Type B pancreatic cell (in vitro differentiated cells): ENCODE measurements at regions not wholly inside any gene's neighbourhood (a gene's known extent, or its start where the extent isn't known, plus 50 kb on each side); places are given as distances from the start of the nearest gene placed in this dataset.

Experiments used
- DNase-seq: peaks from one replicate; pipeline ENCODE4 v3.0.0; 2021; ENCODE audit warnings: mixed read lengths; ENCODE audit not compliant: unreplicated experiment; ENCODE audit errors: extremely low spot score
- H3K27ac Mint-ChIP-seq: 2 replicates; pipeline ENCODE4 v1.8.0; 2021; ENCODE audit warnings: mild to moderate bottlenecking, mixed read lengths
- H3K27me3 Mint-ChIP-seq: 2 replicates; pipeline ENCODE4 v1.8.0; 2021; ENCODE audit warnings: mixed read lengths
- H3K36me3 Mint-ChIP-seq: 2 replicates; pipeline ENCODE4 v1.8.0; 2021; ENCODE audit warnings: mixed read lengths
- H3K4me1 Mint-ChIP-seq: one replicate; pipeline ENCODE4 v1.8.0; 2021; ENCODE audit warnings: mixed read lengths; ENCODE audit not compliant: unreplicated experiment
- H3K4me3 Mint-ChIP-seq: 2 replicates; pipeline ENCODE4 v1.8.0; 2021; ENCODE audit warnings: mild to moderate bottlenecking, mixed read lengths
- H3K9me3 Mint-ChIP-seq: 2 replicates; pipeline ENCODE4 v1.8.0; 2021; ENCODE audit warnings: mixed read lengths
- CTCF ChIP-seq: fragments of 200-600 bp; sonication (generic); conservative IDR thresholded peaks from 2 replicates; pipeline ENCODE4 v1.5.0; 2021; ENCODE audit warnings: antibody characterized with exemption, mild to moderate bottlenecking

GRCh38 chr20:39643292-39643691 is 681.1 kb downstream of the DHX35 start:
- Mint-ChIP-seq H3K36me3 (no peaks in the 10 kb centered on the region), H3K4me3 (no peak overlapping the region), H3K27ac (no peak overlapping the region), H3K9me3 (no peaks in the 10 kb centered on the region), H3K27me3 (peaks cover 18% of the 10 kb centered on the region), H3K4me1 (peaks cover 40% of the 10 kb centered on the region)
- TF ChIP-seq CTCF = no peak
- no peak for DNase-seq

- H3K9me3 Mint-ChIP-seq = no peaks in the 10 kb centered on the region
- H3K27ac Mint-ChIP-seq = no peak overlapping the region
- no peaks in the 10 kb centered on the region for H3K36me3 Mint-ChIP-seq
- no peak overlapping the region for H3K4me3 Mint-ChIP-seq
- H3K27me3 Mint-ChIP-seq = peaks cover 20% of the 10 kb centered on the region
- TF ChIP-seq CTCF = no peak
- DNase-seq = no peak
- peaks cover 32% of the 10 kb centered on the region for H3K4me1 Mint-ChIP-seq
Measured at GRCh38 chr20:39641423-39641822, 679.3 kb downstream of the DHX35 start.

GRCh38 chr20:39640147-39640546 is 678.0 kb downstream of the DHX35 start:
- no peak for DNase-seq
- TF ChIP-seq CTCF = no peak
- Mint-ChIP-seq H3K4me3 (no peak overlapping the region), H3K27ac (no peak overlapping the region), H3K36me3 (no peaks in the 10 kb centered on the region), H3K4me1 (peaks cover 22% of the 10 kb centered on the region), H3K9me3 (no peaks in the 10 kb centered on the region), H3K27me3 (peaks cover 15% of the 10 kb centered on the region)

GRCh38 chr20:39638731-39639130 is 676.6 kb downstream of the DHX35 start:
- no peak overlapping the region for H3K27ac Mint-ChIP-seq
- H3K4me3 Mint-ChIP-seq = peak overlapping the region; percentile 20

GRCh38 chr20:39633689-39634088 is 671.5 kb downstream of the DHX35 start:
- no peak overlapping the region for H3K4me3 Mint-ChIP-seq
- H3K4me1 Mint-ChIP-seq = peaks cover 31% of the 10 kb centered on the region
- H3K36me3 Mint-ChIP-seq = no peaks in the 10 kb centered on the region
- H3K9me3 Mint-ChIP-seq = no peaks in the 10 kb centered on the region
- peaks cover 22% of the 10 kb centered on the region for H3K27me3 Mint-ChIP-seq
- no peak for DNase-seq
- TF ChIP-seq CTCF = no peak
- H3K27ac Mint-ChIP-seq = no peak overlapping the region

More at GRCh38 chr20:39638731-39639130, 676.6 kb downstream of the DHX35 start:
- Mint-ChIP-seq H3K9me3 (no peaks in the 10 kb centered on the region), H3K4me1 (peaks cover 13% of the 10 kb centered on the region), H3K27me3 (peaks cover 20% of the 10 kb centered on the region), H3K36me3 (no peaks in the 10 kb centered on the region)
- no peak for DNase-seq
- no peak for TF ChIP-seq CTCF

GRCh38 chr20:39632757-39633156 is 670.6 kb downstream of the DHX35 start:
- peaks cover 27% of the 10 kb centered on the region for H3K4me1 Mint-ChIP-seq
- no peak overlapping the region for H3K27ac Mint-ChIP-seq
- H3K9me3 Mint-ChIP-seq = no peaks in the 10 kb centered on the region
- H3K4me3 Mint-ChIP-seq = no peak overlapping the region
- no peak for TF ChIP-seq CTCF
- no peak for DNase-seq
- no peaks in the 10 kb centered on the region for H3K36me3 Mint-ChIP-seq
- H3K27me3 Mint-ChIP-seq = peaks cover 27% of the 10 kb centered on the region
